ENCODE measurements at regions not wholly inside any gene's neighbourhood (a gene's known extent, or its start where the extent isn't known, plus 50 kb on each side); places are given as distances from the start of the nearest gene placed in this dataset.
"Not testable (repeated sequence)": the region's sequence is repeated elsewhere in the genome, so short reads cannot be mapped to it uniquely, and the experiment has no call there.

DNA sequence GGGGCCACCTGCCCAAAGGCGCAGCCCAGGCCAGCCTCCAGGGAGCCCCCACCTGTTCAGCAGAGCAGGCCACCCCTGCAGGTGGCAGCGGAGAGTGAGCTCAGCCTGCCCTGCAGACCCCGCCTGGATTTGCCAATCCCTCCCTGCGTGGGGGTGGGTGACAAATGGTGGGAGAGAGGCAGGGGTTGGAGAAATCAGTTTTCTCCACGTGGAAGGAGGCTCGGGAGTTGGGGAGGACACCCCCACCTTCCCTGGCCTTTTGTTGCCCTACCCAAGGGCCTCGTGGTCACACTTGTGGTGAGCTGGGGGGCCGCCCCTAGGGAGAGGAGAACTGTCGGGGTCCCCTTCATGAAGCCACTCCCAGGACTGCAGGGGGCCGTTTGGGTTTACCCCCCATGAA, 351.7 kb downstream of the CNTNAP3B start:
- H3K4me2 ChIP-seq; H3K4me3 ChIP-seq; H3K27ac ChIP-seq; ATAC-seq; POLR2A ChIA-PET; H3K9me3 ChIP-seq; CTCF ChIA-PET; H3K4me1 ChIP-seq; DNase-seq (ENCODE audit: low read depth in 1 of 2, low spot score in 1 of 2); FAIRE-seq: not testable (repeated sequence)
- WGBS (ENCODE audit: missing lambda C conversion rate) = 70% methylated on average over 7 of the region's 10 CpGs

DNA sequence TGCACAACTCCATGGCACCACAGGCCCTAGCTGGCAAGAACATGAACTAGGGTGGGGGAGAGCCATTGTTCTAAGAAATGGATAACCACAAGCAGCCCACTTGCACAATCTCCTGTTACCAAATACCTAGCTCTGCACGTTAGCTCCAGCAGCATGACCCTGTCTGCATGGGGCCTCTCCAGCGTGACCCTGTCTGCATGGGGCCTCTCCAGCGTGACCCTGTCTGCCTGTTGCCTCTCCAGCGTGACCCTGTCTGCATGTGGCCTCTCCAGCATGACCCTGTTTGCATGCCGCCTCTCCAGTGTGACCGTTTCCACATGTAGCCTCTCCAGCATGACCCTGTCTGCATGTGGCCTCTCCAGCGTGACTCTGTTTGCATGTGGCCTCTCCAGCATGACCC, 356.7 kb downstream of the CNTNAP3B start:
- H3K4me1 ChIP-seq; DNase-seq (ENCODE audit: low read depth in 1 of 2, low spot score in 1 of 2); FAIRE-seq; H3K9me3 ChIP-seq; H3K4me3 ChIP-seq; H3K27ac ChIP-seq; H3K4me2 ChIP-seq; ATAC-seq; CTCF ChIA-PET; POLR2A ChIA-PET: not testable (repeated sequence)
- 80% methylated on average over 1 of the region's 7 CpGs for WGBS (ENCODE audit: missing lambda C conversion rate)

DNA sequence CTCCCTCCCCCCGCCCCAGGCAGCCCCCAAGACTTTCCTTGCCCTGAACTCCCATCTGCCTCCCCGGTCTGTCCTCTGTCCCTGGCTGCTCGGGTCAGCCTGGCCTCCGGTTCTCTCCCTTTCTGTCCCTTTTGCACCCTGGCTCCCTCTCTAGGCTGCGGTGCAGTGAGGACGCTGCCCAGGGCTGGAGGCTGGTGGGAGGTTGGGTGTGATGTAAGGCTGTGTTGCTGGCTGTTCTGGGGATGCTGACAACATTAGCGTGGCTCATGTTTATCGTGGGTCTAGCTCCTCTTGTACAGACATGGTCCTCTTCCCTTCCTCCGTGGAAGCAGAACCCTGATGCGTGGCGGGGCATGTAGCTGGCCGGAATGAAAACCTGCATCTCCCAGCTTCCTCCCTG, 357.5 kb downstream of the CNTNAP3B start:
- H3K9me3 ChIP-seq; FAIRE-seq; ATAC-seq; POLR2A ChIA-PET; CTCF ChIA-PET; H3K4me3 ChIP-seq; H3K4me2 ChIP-seq; H3K4me1 ChIP-seq; H3K27ac ChIP-seq; DNase-seq (ENCODE audit: low read depth in 1 of 2, low spot score in 1 of 2): not testable (repeated sequence)
- 82% methylated on average over 4 of the region's 12 CpGs for WGBS (ENCODE audit: missing lambda C conversion rate)

DNA sequence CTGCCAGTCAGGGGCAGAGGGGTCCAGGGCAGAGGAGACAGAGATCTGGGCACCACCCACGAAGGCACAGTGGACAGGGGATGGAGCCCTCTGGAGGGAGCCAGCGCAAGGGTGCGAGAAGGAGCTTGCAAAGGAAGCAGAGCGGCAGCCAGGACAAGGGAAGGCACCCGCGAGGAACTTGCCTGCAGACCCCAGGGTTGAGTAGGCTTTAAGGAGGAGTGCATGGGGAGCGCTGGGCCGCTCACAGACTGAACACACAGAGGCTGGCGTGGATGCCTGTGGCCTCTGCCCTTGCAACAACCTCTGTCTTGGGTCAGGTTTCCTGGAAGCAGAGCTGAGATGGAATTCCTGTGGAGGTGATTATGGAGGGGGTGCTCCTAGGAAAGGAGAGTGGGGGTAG, 374.4 kb downstream of the CNTNAP3B start:
- ATAC-seq; H3K4me3 ChIP-seq; H3K9me3 ChIP-seq; CTCF ChIA-PET; H3K4me2 ChIP-seq; POLR2A ChIA-PET; FAIRE-seq; H3K4me1 ChIP-seq; DNase-seq (ENCODE audit: low read depth in 1 of 2, low spot score in 1 of 2); H3K27ac ChIP-seq: not testable (repeated sequence)
- WGBS (ENCODE audit: missing lambda C conversion rate) = 84% methylated on average over 7 of the region's 9 CpGs

DNA sequence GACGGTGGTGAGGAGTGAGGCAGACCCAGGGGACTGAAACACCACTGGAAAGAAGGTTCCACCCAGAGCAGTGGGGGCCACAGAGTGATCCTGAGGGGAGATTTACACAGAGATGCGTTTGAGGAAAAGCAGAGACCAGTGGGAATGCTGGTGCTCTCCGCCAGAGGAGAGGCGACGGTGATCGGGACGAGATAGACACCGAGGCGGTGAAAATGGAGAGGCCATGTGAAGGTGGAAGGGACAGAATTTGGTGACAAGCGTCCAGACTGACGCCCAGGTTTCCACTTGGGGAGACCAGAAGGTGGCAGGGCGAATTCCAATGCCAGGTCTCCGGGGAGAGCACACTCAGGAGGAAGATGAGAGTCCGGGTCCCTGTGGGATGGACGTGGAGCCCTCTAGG, 374.8 kb downstream of the CNTNAP3B start:
- FAIRE-seq; H3K27ac ChIP-seq; H3K4me3 ChIP-seq; H3K9me3 ChIP-seq; CTCF ChIA-PET; POLR2A ChIA-PET; DNase-seq (ENCODE audit: low read depth in 1 of 2, low spot score in 1 of 2); H3K4me1 ChIP-seq; ATAC-seq; H3K4me2 ChIP-seq: not testable (repeated sequence)
- 87% methylated on average over 9 of the region's 15 CpGs for WGBS (ENCODE audit: missing lambda C conversion rate)

DNA sequence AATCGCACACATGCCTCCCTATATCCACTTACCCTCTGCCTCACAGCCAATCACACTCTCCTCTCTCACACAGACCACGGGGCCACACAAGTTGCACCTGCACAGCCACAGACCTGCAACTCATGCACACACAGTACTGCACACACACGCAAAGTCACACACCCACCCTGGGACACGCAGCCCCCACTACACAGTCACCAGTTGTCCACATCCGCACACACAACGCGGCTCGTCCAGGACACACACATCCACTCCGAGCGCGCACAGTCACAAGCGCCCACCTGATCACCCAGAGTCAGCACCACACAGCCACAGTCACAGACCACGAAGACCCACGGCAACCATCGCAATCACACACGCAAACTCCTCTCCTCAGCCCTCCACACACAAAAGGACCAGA, 387.3 kb downstream of the CNTNAP3B start:
- H3K27ac ChIP-seq; CTCF ChIA-PET; POLR2A ChIA-PET; H3K4me2 ChIP-seq; FAIRE-seq; H3K4me3 ChIP-seq; DNase-seq (ENCODE audit: low read depth in 1 of 2, low spot score in 1 of 2); H3K4me1 ChIP-seq; ATAC-seq; H3K9me3 ChIP-seq: not testable (repeated sequence)
- WGBS (ENCODE audit: missing lambda C conversion rate) = no CpG with 5 or more reads among the region's 16 CpGs

DNA sequence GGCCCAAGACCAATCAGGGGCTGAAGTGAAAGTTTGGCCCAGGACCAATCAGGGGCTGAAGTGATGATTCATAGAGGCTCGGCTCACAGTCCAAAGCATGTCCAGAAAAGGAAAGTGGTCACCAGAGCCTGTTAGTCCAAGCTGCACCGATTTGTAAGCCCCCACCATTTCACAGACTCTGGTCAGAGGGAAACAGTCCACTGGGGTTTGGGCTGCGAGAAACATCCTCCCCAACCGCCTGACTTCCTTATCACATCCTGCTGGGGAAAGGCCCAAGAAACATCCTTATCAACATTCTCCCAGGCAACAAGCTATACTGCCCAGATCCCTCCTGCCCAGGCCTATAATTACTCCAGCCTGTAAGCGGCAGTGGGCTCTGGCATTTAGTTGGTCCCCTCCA, 388.1 kb downstream of the CNTNAP3B start:
- CTCF ChIA-PET; H3K9me3 ChIP-seq; POLR2A ChIA-PET; H3K27ac ChIP-seq; H3K4me1 ChIP-seq; H3K4me3 ChIP-seq; DNase-seq (ENCODE audit: low read depth in 1 of 2, low spot score in 1 of 2); ATAC-seq; H3K4me2 ChIP-seq; FAIRE-seq: not testable (repeated sequence)
- 74% methylated on average over 3 of the region's 5 CpGs for whole genome bisulfite sequencing (ENCODE audit: missing lambda C conversion rate)

DNA sequence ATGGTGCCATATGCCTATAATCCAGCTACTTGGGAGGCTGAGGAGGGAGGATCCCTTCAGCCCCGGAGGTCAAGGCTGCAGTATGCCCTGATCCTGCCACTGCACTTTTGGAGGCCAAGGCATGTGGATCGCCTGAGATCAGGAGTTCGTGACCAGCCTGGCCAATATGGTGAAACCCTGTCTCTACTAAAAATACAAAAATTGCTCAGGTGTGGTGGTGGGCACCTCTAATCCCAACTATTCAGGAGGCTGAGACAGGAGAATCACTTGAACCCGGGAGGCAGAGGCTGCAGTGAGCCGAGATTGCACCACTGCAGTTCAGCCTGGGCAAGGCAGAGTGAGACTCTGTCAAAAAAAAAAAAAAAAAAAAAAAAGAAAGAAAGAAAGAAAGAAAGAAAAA, 390.5 kb downstream of the CNTNAP3B start:
- ATAC-seq; POLR2A ChIA-PET; FAIRE-seq; H3K4me1 ChIP-seq; H3K4me2 ChIP-seq; CTCF ChIA-PET; DNase-seq (ENCODE audit: low read depth in 1 of 2, low spot score in 1 of 2); H3K4me3 ChIP-seq; H3K9me3 ChIP-seq; H3K27ac ChIP-seq: not testable (repeated sequence)
- 59% methylated on average over 5 of the region's 5 CpGs for WGBS (ENCODE audit: missing lambda C conversion rate)

DNA sequence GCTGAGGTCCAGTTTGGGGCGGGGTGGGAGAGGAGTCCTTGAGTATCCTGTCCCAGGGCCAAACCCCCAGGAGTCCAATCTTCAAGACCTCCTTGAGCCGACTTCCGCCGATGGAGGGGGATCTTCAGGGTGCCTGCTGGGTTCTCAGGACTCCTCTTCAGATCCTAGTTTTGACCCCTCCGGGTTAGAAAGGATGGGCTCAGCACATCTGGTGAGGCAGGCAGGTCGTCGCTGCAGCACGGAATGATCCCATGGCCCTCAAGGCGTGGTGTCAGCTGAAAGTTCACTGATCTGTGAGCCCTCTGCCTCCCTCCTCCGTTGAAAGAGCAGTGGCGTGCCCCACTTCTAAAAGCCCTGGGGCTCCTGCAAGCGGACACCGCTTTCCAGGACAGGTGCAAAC, 430.0 kb downstream of the CNTNAP3B start:
- H3K27ac ChIP-seq; H3K4me3 ChIP-seq; H3K4me1 ChIP-seq; DNase-seq (ENCODE audit: low read depth in 1 of 2, low spot score in 1 of 2); POLR2A ChIA-PET; FAIRE-seq; H3K4me2 ChIP-seq; H3K9me3 ChIP-seq; ATAC-seq; CTCF ChIA-PET: not testable (repeated sequence)
- WGBS (ENCODE audit: missing lambda C conversion rate) = 93% methylated on average over 3 of the region's 13 CpGs

DNA sequence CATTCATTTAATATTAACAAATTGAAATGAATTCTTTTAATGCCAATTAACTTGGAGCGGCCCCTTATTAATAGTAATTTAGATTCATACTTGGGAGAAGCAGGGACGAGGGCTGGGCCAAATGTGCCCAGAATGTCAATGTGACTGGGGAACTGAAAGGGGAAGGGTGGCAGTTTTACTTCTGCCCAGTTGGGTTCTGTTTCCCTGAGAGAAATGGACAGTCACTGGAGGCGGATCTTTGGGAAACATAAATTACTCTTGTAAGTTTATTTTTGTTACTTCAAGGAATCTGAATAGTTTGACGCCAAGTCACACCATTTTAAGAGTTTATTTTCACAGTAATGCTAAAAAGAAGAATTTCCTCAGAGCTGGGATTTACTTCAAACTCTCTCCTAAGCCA, 432.1 kb downstream of the CNTNAP3B start:
- 57% methylated on average over 4 of the region's 4 CpGs for WGBS (ENCODE audit: missing lambda C conversion rate)
- H3K9me3 ChIP-seq; DNase-seq (ENCODE audit: low read depth in 1 of 2, low spot score in 1 of 2); H3K27ac ChIP-seq; H3K4me2 ChIP-seq; POLR2A ChIA-PET; CTCF ChIA-PET; H3K4me3 ChIP-seq; ATAC-seq; H3K4me1 ChIP-seq; FAIRE-seq: not testable (repeated sequence)

DNA sequence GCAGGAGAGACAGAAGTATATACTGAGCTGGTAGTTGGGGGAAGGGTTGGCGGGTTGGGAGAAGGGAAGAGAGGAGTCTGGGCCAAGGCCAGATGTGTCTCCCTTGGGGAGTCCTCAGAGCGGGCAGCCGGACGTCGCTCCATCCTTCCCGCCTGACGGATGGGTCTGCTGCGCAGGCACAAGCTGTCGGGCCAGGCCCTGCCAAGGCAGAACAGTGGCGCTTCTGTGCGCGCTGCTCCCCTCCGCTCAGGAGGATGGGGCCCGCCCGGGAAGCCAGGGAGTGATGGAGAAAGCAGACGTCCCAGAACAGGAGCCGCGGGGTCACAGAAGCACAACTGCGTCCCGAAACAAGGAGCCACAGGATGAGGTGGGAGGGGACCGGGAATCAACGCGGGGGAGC, 449.9 kb downstream of the CNTNAP3B start:
- CTCF ChIA-PET; H3K4me1 ChIP-seq; ATAC-seq; H3K4me3 ChIP-seq; FAIRE-seq; POLR2A ChIA-PET; H3K4me2 ChIP-seq; H3K27ac ChIP-seq; DNase-seq (ENCODE audit: low read depth in 1 of 2, low spot score in 1 of 2); H3K9me3 ChIP-seq: not testable (repeated sequence)
- WGBS (ENCODE audit: missing lambda C conversion rate) = 88% methylated on average over 10 of the region's 23 CpGs

DNA sequence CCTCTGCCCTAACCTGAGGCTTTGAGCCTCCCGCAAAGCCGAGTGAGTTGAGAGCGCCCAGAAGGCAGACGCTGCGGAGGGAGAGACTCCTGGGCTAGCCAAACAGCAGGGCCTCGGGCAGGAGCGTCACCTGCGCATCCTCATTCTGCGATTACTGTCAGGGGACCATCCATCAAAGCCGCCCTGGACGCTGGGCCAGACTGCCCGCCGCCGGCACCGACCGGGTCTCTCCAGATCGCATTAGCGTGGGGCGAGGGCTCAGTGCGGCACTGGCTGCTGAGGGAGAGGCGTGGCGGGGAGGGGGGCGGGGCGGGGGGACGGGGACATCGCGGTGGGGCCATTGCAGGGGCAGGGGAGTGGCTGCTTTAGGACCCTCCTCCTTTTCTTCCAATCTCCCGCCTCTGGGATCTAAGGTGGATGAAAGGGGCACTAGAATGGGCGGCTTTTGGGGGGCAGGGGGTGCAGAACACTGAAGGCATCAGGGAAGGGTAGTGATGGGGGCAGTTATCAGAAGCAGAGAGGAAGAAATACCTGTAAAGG, 465.7 kb downstream of the CNTNAP3B start:
- 51% methylated on average over 11 of the region's 29 CpGs for WGBS (ENCODE audit: missing lambda C conversion rate)
- DNase-seq (ENCODE audit: low read depth in 1 of 2, low spot score in 1 of 2); CTCF ChIA-PET; POLR2A ChIA-PET; H3K27ac ChIP-seq; ATAC-seq; H3K4me3 ChIP-seq; H3K9me3 ChIP-seq; H3K4me1 ChIP-seq; FAIRE-seq: not testable (repeated sequence)
- 0 out of 3 replicates have a peak overlapping the region, but pooled peaks have one; percentile 30 for H3K4me2 ChIP-seq
